ENCODE measurements at regions not wholly inside any gene's neighbourhood (a gene's known extent, or its start where the extent isn't known, plus 50 kb on each side); places are given as distances from the start of the nearest gene placed in this dataset.

- no peaks in the 10 kb centered on the region for H3K9me3 ChIP-seq
- DNase-seq: no peak
- H3K27me3 ChIP-seq: no peaks in the 10 kb centered on the region
- H3K36me3 ChIP-seq: no peaks in the 10 kb centered on the region
- TF ChIP-seq CTCF (IDR thresholded peaks at IDR 0.05) (no peak), POLR2A (IDR thresholded peaks at IDR 0.05) (no peak)
- no peak overlapping the region for H3K4me3 ChIP-seq
- no peak overlapping the region for H3K27ac ChIP-seq
- H3K4me1 ChIP-seq: no peaks in the 10 kb centered on the region
These were observed 229.8 kb upstream of the ADAMTS5 start for GRCh38 chr21:27196651-27197050.

GRCh38 chr21:27192281-27192949 is 225.5 kb upstream of the ADAMTS5 start:
- Histone ChIP-seq H3K4me1 (no peaks in the 10 kb centered on the region), H3K36me3 (no peaks in the 10 kb centered on the region), H3K27me3 (no peaks in the 10 kb centered on the region), H3K27ac (no peak overlapping the region), H3K4me3 (no peak overlapping the region), H3K9me3 (no peaks in the 10 kb centered on the region)
- TF ChIP-seq CTCF (IDR thresholded peaks at IDR 0.05): no peak
- no peak for TF ChIP-seq POLR2A (IDR thresholded peaks at IDR 0.05)
- DNase-seq: no peak

GRCh38 chr21:27190601-27191000 is 223.7 kb upstream of the ADAMTS5 start:
- Histone ChIP-seq H3K36me3 (no peaks in the 10 kb centered on the region), H3K4me3 (no peak overlapping the region), H3K4me1 (no peaks in the 10 kb centered on the region), H3K27me3 (no peaks in the 10 kb centered on the region), H3K9me3 (no peaks in the 10 kb centered on the region), H3K27ac (no peak overlapping the region)
- TF ChIP-seq POLR2A (IDR thresholded peaks at IDR 0.05): no peak
- DNase-seq: no peak

- TF ChIP-seq CTCF (IDR thresholded peaks at IDR 0.05) (no peak), POLR2A (IDR thresholded peaks at IDR 0.05) (no peak)
- Histone ChIP-seq H3K4me3 (no peak overlapping the region), H3K27me3 (no peaks in the 10 kb centered on the region), H3K27ac (no peak overlapping the region), H3K4me1 (no peaks in the 10 kb centered on the region), H3K9me3 (no peaks in the 10 kb centered on the region), H3K36me3 (no peaks in the 10 kb centered on the region)
- DNase-seq: no peak
These were observed 223.0 kb upstream of the ADAMTS5 start for GRCh38 chr21:27189870-27190269.

- no peaks in the 10 kb centered on the region for H3K36me3 ChIP-seq
- H3K27me3 ChIP-seq: no peaks in the 10 kb centered on the region
- TF ChIP-seq CTCF (IDR thresholded peaks at IDR 0.05): no peak
- no peaks in the 10 kb centered on the region for H3K9me3 ChIP-seq
- no peak overlapping the region for H3K4me3 ChIP-seq
- no peak overlapping the region for H3K27ac ChIP-seq
- no peaks in the 10 kb centered on the region for H3K4me1 ChIP-seq
- DNase-seq: no peak
These were observed 206.2 kb upstream of the ADAMTS5 start for GRCh38 chr21:27173053-27173452.

GRCh38 chr21:27171707-27172106 is 204.8 kb upstream of the ADAMTS5 start:
- Histone ChIP-seq H3K4me3 (no peak overlapping the region), H3K4me1 (no peaks in the 10 kb centered on the region), H3K27me3 (no peaks in the 10 kb centered on the region), H3K27ac (no peak overlapping the region), H3K9me3 (no peaks in the 10 kb centered on the region), H3K36me3 (no peaks in the 10 kb centered on the region)
- TF ChIP-seq CTCF (IDR thresholded peaks at IDR 0.05) (no peak), POLR2A (IDR thresholded peaks at IDR 0.05) (no peak)
- no peak for DNase-seq
